Activated T-cell treated with anti-CD3 and anti-CD28 coated beads for 48 hours (primary cell): ENCODE measurements at regions not wholly inside any gene's neighbourhood (a gene's known extent, or its start where the extent isn't known, plus 50 kb on each side); places are given as distances from the start of the nearest gene placed in this dataset.

Source experiments
- DNase-seq: peaks from one replicate; pipeline ENCODE4 v3.0.0-alpha.2; 2020; ENCODE audit warnings: low read depth

GRCh38 chr5:40037713-40038112 is 612.9 kb upstream of the DAB2 start:
- DNase-seq, result no peak

- no peak for DNase-seq
These were observed 609.7 kb upstream of the DAB2 start for GRCh38 chr5:40034441-40034840.

- no peak for DNase-seq
These were observed 608.6 kb upstream of the DAB2 start for GRCh38 chr5:40033411-40033810.

GRCh38 chr5:40033009-40033408 is 608.2 kb upstream of the DAB2 start:
- no peak for DNase-seq

GRCh38 chr5:40030661-40031060 is 605.9 kb upstream of the DAB2 start:
- DNase-seq, result no peak

DNA sequence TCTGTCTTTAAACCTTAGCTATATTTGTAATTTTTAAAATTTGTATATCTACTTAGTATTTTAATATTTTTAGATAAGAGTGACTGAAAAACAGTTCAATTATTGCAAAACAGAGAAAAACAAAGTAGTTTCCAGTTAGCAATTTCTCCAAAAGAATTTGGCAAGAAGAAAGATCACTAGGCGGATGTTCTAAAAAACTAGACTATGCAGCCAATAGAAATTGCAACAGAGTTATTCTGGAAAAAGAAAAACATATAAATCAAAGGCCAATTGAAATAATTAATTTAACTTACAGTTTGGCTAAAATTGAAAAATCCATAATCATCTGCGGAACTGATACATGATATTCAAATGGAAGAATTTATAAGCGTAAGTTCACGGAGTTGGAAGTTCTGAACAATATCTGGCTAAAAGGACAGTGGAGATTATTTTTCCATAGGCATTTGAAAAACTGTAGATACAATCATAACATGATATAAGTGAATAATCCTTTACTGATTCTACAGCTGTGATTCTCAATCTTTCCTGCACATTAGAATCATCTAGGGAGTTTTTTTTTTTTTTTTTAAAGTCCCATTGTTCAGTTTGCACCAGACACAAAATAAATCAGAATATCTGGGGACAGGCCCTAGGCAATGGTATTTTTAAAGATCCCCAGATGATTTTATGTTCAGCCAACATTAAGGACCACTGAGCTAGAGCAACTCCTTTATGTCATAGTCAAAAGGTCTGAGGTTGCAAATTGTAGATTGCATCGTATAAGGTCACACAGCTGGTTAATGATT is 605.1 kb upstream of the DAB2 start:
- DNase-seq, result no peak

DNA sequence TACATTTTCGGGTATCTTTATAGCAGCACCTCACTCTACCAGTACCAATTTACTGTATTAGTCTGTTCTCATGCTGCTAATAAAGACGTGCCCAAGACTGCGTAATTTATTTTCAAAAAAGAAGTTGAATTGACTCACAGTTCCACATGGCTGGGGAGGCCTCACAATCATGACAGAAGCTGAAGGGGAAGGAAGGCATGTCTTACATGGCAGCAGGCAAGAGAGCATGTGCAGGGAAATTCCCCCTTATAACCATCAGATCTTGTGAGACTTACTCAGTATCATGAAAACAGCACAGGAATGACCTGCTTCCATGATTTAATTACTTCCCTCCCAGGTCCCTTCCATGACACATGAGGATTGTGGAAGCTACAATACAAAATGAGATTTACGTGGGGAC is 602.6 kb upstream of the DAB2 start:
- DNase-seq, result no peak

DNA sequence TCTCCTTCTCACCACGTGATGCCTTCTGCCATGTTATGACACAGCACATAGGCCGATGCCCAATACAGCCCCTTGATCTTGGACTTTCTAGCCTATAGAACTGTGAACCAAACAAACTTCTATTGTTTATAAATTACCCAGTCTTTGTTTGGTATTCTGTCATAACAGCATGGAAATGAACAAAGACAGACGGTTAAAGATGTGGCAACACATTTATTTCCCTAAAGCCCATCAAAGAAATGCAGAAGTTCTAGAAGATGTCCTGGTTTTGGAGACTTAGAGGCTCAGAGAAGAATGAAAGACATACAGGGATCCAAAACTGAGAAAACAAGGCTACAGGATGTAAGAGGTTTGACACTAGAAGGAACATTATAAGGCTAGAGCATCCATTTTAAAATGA is 600.8 kb upstream of the DAB2 start:
- no peak for DNase-seq

DNA sequence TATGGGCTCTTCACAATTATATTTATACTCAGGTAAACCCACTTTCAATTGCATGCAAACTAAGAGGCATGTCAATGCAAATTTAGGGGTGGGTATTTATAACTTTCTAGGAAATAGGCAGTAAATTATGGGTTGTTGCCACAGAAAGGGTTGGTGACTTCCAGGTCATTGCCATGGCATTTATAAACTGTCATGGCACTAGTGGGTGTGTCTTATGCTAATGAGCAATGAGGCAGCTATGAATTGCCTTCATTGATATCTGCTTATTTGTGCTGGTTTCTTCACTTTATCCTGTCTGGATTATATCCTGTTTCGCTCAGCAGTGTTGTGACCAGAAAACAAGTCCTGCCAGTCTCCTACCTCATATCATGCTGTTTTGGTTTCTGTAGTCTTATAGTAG is 597.3 kb upstream of the DAB2 start:
- no peak for DNase-seq

DNA sequence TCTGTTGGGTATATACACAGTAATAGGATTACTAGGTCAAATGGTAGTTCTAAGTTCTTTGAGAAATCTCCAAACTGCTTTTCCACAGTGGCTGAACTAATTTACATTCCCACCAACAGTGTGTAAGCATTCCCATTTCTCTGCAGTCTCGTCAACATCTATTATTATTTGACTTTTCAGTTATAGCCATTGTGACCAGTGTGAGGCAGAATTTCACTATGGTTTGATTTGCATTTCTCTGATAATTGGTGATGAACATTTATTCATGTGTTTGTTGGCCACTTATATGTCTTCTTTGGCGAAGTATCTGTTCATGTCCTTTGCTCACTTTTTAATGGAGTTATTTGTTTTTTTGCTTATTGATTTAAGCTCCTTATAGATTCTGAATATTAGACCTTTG is 596.2 kb upstream of the DAB2 start:
- no peak for DNase-seq

- DNase-seq, result no peak
These were observed 593.1 kb upstream of the DAB2 start for GRCh38 chr5:40017918-40018317.

- no peak for DNase-seq
These were observed 592.4 kb upstream of the DAB2 start for GRCh38 chr5:40017135-40017534.

GRCh38 chr5:40010436-40010835 is 585.7 kb upstream of the DAB2 start:
- no peak for DNase-seq

- DNase-seq, result no peak
These were observed 581.5 kb upstream of the DAB2 start for GRCh38 chr5:40006260-40006659.

GRCh38 chr5:40001796-40002195 is 577.0 kb upstream of the DAB2 start:
- no peak for DNase-seq

- DNase-seq, result no peak
These were observed 573.7 kb upstream of the DAB2 start for GRCh38 chr5:39998518-39998917.

DNA sequence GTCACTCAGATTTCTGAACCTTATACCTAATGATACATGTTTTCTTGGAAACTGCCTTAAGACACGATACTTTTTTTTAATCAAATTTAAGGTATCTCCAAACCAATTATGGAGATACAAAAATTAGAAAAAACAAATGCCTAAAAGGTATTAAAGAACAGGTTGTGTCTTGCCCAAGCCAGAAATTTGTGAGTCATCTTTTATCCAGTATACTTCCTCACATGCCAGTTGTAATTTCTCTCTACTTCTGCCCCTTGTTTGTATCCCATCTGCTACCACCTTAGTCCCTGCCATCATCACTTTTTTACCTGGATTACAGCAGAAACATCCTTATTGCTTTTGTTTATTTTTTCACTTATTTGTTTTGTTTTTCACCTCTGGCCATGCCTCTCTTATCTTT is 571.2 kb upstream of the DAB2 start:
- no peak for DNase-seq

DNA sequence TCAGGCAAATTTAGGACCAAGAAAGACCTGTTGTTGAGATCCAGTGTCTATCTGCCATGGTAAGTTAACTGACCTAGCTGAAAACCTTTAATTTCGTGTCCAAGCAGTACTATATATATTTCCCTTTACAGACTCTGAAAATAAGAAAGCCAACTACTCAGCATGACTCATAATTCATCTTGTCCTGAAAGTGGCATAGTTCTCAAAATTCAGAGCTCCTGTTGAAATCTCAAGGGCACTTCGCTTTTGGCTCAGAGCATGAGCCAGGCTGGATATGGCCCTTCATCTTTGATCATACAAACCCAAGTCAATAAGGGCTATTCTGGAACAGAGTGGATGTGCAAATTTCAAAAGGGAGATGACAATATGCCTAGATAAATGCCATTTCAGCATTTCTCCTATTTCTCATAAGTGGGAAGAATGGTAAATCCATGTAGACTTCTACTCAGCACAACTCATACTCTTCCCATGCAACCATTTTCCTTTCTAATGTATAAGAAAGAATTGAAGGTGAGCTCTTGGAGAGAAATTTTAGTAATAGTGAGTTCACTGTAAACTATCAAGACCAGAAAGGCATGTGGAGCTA is 567.9 kb upstream of the DAB2 start:
- DNase-seq, result no peak

GRCh38 chr5:39986614-39987013 is 561.8 kb upstream of the DAB2 start:
- DNase-seq, result no peak

DNA sequence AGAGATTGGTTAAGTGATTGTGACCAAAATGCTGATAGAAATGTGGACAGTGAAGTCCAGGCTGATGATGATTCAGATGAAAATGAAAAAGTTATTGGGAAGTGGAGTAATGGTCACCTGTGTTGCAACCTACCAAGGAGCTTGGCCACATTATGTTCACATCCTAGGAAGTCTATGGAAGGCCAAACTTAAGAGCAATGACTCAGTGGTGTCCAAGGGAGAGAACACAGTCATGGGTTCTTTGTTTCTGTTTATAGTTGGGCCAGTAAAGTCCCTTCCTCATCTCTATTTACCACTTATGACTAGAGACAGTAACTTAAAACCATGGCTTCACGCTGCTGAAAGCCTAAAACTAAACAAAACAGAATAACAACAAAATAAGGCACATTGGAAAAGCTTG is 555.3 kb upstream of the DAB2 start:
- no peak for DNase-seq

GRCh38 chr5:39977066-39977655 is 552.4 kb upstream of the DAB2 start:
- no peak for DNase-seq

- DNase-seq, result no peak
These were observed 545.5 kb upstream of the DAB2 start for GRCh38 chr5:39970117-39970798.

DNA sequence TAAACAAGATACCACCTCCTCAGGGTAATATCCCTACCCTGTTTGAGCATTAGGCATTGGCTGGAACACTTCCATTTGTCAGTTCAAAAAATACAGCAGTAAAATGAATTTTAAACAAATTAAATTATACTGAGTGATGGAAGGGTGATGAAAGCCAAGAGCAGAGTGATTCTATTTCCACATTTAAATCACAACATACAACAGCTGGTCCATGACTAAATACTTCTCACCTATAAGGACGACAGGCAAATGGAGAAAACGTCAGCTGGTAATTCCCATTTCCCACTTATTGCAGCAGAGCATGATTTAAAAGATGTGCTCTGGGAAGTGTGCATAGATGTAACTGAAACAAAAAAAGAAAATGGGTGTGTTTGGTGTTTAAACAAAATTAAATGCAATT is 543.6 kb upstream of the DAB2 start:
- no peak for DNase-seq
